ENCODE measurements at regions not wholly inside any gene's neighbourhood (a gene's known extent, or its start where the extent isn't known, plus 50 kb on each side); places are given as distances from the start of the nearest gene placed in this dataset.

- CTCF ChIA-PET = no interaction called here
- no peak overlapping the region for H3K27ac ChIP-seq
- no peak for DNase-seq (ENCODE audit: low spot score)
- POLR2A ChIA-PET (ENCODE audit: low non-redundant PET) = no interaction called here
- no peak for TF ChIP-seq CTCF (conservative IDR thresholded peaks at IDR 0.05; ENCODE audit: low read depth)
Observed at GRCh38 chr7:16357921-16358320, 63.4 kb downstream of the CRPPA start.

GRCh38 chr7:16357474-16357873 is 63.9 kb downstream of the CRPPA start:
- POLR2A ChIA-PET (ENCODE audit: low non-redundant PET) = no interaction called here
- no peak for TF ChIP-seq CTCF (conservative IDR thresholded peaks at IDR 0.05; ENCODE audit: low read depth)
- CTCF ChIA-PET = no interaction called here

GRCh38 chr7:16356301-16356958 is 64.9 kb downstream of the CRPPA start:
- no peak for DNase-seq (ENCODE audit: low spot score)
- POLR2A ChIA-PET (ENCODE audit: low non-redundant PET) = no interaction called here
- CTCF ChIA-PET = no interaction called here

More at GRCh38 chr7:16357474-16357873, 63.9 kb downstream of the CRPPA start:
- H3K27ac ChIP-seq = no peak overlapping the region
- no peak for DNase-seq (ENCODE audit: low spot score)

GRCh38 chr7:16354573-16354972 is 66.8 kb downstream of the CRPPA start:
- H3K27ac ChIP-seq = no peak overlapping the region
- ChIA-PET POLR2A (ENCODE audit: low non-redundant PET) (no interaction called here), CTCF (no interaction called here)
- DNase-seq (ENCODE audit: low spot score) = no peak
- no peak for TF ChIP-seq CTCF (conservative IDR thresholded peaks at IDR 0.05; ENCODE audit: low read depth)

More at GRCh38 chr7:16356301-16356958, 64.9 kb downstream of the CRPPA start:
- TF ChIP-seq CTCF (conservative IDR thresholded peaks at IDR 0.05; ENCODE audit: low read depth) = no peak
- H3K27ac ChIP-seq = no peak overlapping the region

- POLR2A ChIA-PET (ENCODE audit: low non-redundant PET) = no interaction called here
Observed at GRCh38 chr7:16353226-16353625, 68.1 kb downstream of the CRPPA start.

GRCh38 chr7:16350634-16351033 is 70.7 kb downstream of the CRPPA start:
- DNase-seq (ENCODE audit: low spot score) = no peak
- TF ChIP-seq CTCF (conservative IDR thresholded peaks at IDR 0.05; ENCODE audit: low read depth) = no peak
- no peak overlapping the region for H3K27ac ChIP-seq
- ChIA-PET CTCF (no interaction called here), POLR2A (ENCODE audit: low non-redundant PET) (no interaction called here)

More at GRCh38 chr7:16353226-16353625, 68.1 kb downstream of the CRPPA start:
- CTCF ChIA-PET = no interaction called here
- no peak overlapping the region for H3K27ac ChIP-seq
- no peak for TF ChIP-seq CTCF (conservative IDR thresholded peaks at IDR 0.05; ENCODE audit: low read depth)
- no peak for DNase-seq (ENCODE audit: low spot score)
